ENCODE measurements at regions not wholly inside any gene's neighbourhood (a gene's known extent, or its start where the extent isn't known, plus 50 kb on each side); places are given as distances from the start of the nearest gene placed in this dataset.

DNA sequence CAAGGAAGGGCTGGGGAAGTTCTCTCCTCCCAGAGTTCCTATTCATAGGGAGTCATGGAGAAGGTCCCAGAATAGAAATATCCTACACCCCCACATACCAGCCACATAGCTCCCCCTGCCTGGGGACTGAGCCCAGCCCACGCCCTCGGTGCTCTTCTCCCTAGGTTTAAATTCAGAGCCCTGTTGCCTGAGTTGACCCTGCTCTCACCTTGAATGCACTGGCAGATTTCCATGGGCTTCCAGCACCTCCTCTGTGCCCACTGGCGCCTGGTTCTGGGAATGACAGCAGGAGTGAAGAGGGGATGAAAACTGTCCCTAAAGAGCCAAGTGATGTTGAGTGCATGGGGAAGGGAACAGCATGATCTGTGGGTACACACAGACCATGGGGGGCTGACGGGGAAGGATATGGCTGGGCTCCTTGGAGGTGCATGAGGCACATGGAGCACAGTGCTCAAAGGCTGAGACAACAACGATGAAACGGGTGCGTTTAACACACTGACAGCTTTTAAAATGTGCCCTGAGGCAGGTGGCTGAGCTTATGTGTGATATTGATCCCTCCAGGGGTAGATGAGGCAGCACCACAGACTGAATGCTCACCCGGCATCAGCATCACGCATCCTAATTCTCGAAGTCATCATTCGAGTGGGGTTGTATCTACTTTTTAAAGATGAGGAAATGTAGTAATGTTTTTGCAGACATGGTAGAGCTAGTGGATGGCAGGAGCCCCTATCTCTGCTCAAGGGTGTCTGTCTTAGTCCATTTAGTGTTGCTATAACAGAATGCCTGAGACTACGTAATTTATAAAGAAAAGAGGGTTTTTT lies 53.7 kb upstream of the IGFBP3 start:
- DNase-seq, result no peak

DNA sequence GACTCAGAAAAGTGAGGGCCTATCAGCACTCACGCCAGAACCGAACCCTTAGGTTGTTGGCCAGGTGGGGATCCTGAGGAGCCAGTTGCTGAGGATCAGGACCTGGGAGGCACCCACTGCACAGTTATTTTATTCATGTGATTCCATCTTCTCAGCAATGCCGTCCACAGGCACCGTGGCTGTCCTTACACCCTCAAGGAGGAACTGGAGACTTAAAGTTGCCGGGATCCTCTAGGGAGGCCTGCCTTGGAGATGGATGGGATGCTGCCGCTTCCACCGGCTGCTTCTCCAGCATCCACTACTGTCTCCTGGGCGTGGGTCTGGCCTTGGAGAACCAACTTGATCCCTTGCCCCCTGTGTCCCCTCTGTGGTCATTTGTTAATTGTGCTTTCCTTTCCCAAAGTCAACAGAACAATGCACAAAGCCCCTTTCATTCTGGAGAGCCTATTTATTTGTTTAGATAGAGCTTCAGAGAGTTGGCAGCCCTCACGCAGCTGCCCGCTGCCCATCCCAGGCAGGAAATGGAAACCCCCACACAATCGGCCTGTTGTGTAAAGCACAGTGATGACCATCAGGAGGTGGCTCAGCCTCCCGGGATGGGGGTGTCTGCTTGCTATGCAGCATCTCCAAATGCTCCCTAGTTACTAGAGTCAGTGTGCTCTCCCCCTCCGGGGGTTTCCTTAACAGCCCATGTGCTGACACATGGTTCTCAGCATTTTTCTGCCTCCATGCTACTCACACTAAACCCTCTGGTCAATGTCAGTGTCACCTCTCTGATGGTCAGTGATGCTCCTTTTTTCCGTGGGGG lies 52.9 kb upstream of the IGFBP3 start:
- DNase-seq, result no peak

DNA sequence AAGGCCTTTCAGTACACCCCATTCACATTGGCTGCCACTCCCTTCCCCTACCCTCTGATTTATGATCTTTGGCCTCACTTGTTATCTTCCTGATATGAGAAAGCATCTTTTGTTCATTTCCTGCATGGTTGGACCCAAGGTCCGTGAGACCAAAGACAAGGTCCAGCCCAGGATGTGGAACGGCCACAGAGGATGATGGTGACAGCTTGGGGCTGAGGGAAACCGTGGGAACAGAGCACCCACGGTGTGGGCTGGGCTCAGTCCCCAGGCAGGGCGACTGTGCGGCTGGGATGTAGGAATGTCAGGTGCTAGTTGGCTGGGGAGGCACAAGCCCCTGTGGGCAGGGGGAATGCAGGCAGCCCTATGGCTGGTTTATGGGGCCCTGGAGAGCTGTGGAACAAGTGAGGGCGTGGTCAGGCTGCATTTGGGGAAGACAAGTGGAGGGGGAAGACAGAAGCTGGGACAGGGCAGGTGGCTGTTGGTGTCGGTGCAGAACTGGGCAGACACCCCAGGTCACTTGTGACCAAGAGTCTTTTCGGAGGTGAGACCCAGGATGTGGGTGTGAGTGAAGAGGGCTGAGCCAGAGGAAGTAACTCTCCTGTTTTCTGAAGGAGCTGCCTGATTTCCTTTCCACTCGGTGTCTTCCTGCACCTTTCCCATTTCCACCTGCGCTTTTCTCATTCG lies 51.7 kb upstream of the IGFBP3 start:
- DNase-seq, result no peak

DNA sequence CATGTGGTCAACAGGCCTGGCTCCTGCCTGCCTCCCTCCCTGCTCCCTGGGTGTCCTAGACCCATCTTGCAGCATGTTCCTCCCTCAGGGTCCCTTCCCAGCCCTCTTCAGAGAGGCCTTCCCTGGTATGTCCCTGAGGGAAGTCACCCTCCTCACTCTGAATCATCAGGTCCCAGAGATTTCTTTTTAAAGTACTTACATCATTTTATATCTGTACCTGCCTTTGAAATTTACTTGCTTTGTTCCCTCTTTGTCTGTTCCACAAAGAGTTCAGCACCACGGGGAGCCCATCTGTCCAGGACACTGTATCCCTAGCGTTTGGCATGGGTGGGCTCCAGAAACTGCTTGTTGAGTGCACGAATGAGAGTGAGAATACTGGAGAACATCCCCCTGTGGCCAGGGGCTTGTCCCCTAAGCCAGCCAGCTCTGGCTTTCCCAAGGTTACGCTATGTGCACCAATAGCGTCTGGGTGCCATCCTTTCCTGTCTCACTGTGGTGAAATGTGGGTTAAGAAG lies 50.6 kb upstream of the IGFBP3 start:
- DNase-seq, result no peak

DNA sequence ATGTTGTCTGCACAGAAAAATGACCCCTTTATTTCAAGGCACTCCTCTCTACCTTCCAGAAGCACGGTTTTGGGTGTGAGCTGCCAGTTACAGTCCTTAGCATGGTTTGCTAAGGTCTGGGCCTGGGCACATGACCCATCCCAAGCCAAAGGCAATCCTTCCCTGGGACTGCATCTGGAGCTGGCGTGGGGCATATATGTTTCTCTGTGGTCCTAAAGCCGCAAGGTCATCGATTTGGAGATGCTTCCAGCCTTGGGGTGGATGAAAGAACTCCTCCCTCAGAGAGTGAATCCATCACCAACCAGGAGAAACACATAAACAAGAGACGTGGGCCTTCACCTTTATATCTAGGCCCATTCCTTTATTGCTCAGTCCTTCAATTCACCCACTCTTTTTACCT lies 50.1 kb upstream of the IGFBP3 start:
- DNase-seq, result no peak

Data from activated T-cell treated with anti-CD3 and anti-CD28 coated beads, Interleukin-2, amount 50 U/mL, for 48 hours (primary cell).